Right atrium auricular region (tissue), 2 donors: ENCODE measurements at regions not wholly inside any gene's neighbourhood (a gene's known extent, or its start where the extent isn't known, plus 50 kb on each side); places are given as distances from the start of the nearest gene placed in this dataset.

ENCODE experiments used
- DNase-seq: peaks from one replicate; pipeline ENCODE4 v3.0.0-alpha.2; 2019; ENCODE audit warnings: low spot score
- H3K27ac ChIP-seq, 2 donors: fragments of 200-600 bp; sonication (generic); 1 replicate in 1 of 2; 2 replicates in 1 of 2; pipeline ENCODE4 v1.5.1; 2016 to 2019
- H3K27me3 ChIP-seq, 2 donors: fragments of 200-600 bp; sonication (generic); one replicate each; pipeline versions ENCODE4 v1.5.1 to v1.6.0; 2017 to 2019
- H3K36me3 ChIP-seq: fragments of 200-600 bp; sonication (generic); one replicate; pipeline ENCODE4 v1.5.1; 2016
- H3K4me1 ChIP-seq, 2 donors: fragments of 200-600 bp; sonication (generic); one replicate each; pipeline versions ENCODE4 v1.5.1 to v1.6.0; 2017 to 2019
- H3K4me3 ChIP-seq, 2 donors: fragments of 200-600 bp; sonication (generic); 1 replicate in 1 of 2; 2 replicates in 1 of 2; pipeline ENCODE4 v1.5.1; 2017 to 2019; ENCODE audit warnings: mild to moderate bottlenecking in 1 of 2, moderate library complexity in 1 of 2
- H3K9me3 ChIP-seq, 2 donors: fragments of 200-600 bp; sonication (generic); one replicate each; pipeline ENCODE4 v1.5.1; 2019
- CTCF ChIP-seq, 2 donors: fragments of 200-600 bp; sonication (generic); IDR thresholded peaks; one replicate each; pipeline ENCODE4 v1.5.1; 2019; ENCODE audit warnings: antibody characterized with exemption in 2 of 2

GRCh38 chr20:60764771-60765170 lies 487.3 kb upstream of the CDH4 start:
- no peak for TF ChIP-seq CTCF (IDR thresholded peaks at IDR 0.05)
- Histone ChIP-seq H3K27me3 (no peaks in the 10 kb centered on the region), H3K4me1 (no peaks in the 10 kb centered on the region), H3K9me3 (peaks cover 0 to 8% of the 10 kb centered on the region in 2 donors), H3K27ac (no peak overlapping the region), H3K36me3 (no peaks in the 10 kb centered on the region), H3K4me3 (no peak overlapping the region)
- DNase-seq: no peak

- Histone ChIP-seq H3K36me3 (no peaks in the 10 kb centered on the region), H3K4me1 (no peaks in the 10 kb centered on the region), H3K27ac (no peak overlapping the region), H3K27me3 (no peaks in the 10 kb centered on the region), H3K9me3 (peaks cover 0 to 11% of the 10 kb centered on the region in 2 donors), H3K4me3 (no peak overlapping the region)
- no peak for DNase-seq
- TF ChIP-seq CTCF (IDR thresholded peaks at IDR 0.05): no peak
Observed at GRCh38 chr20:60765821-60766403, 486.1 kb upstream of the CDH4 start.

GRCh38 chr20:60768216-60768615 lies 483.8 kb upstream of the CDH4 start:
- no peaks in the 10 kb centered on the region for H3K4me1 ChIP-seq
- DNase-seq: no peak

GRCh38 chr20:60780388-60781025 lies 471.6 kb upstream of the CDH4 start:
- peaks cover 0 to 7% of the 10 kb centered on the region in 2 donors for H3K9me3 ChIP-seq
- H3K4me3 ChIP-seq: no peak overlapping the region
- no peak for TF ChIP-seq CTCF (IDR thresholded peaks at IDR 0.05)
- no peaks in the 10 kb centered on the region for H3K27me3 ChIP-seq
- no peak for DNase-seq
- H3K36me3 ChIP-seq: no peaks in the 10 kb centered on the region
- no peak overlapping the region for H3K27ac ChIP-seq
- no peaks in the 10 kb centered on the region for H3K4me1 ChIP-seq

More at GRCh38 chr20:60768216-60768615, 483.8 kb upstream of the CDH4 start:
- Histone ChIP-seq H3K27ac (no peak overlapping the region), H3K9me3 (peaks cover 0 to 11% of the 10 kb centered on the region in 2 donors), H3K27me3 (no peaks in the 10 kb centered on the region), H3K4me3 (no peak overlapping the region), H3K36me3 (no peaks in the 10 kb centered on the region)
- no peak for TF ChIP-seq CTCF (IDR thresholded peaks at IDR 0.05)

- no peak overlapping the region for H3K27ac ChIP-seq
- H3K4me3 ChIP-seq: no peak overlapping the region
- no peaks in the 10 kb centered on the region for H3K36me3 ChIP-seq
- DNase-seq: no peak
- H3K4me1 ChIP-seq: no peaks in the 10 kb centered on the region
- H3K9me3 ChIP-seq: peaks cover 0 to 7% of the 10 kb centered on the region in 2 donors
- H3K27me3 ChIP-seq: no peaks in the 10 kb centered on the region
- TF ChIP-seq CTCF (IDR thresholded peaks at IDR 0.05): no peak
Observed at GRCh38 chr20:60782959-60783625, 469.0 kb upstream of the CDH4 start.
